Skeletal muscle cell (primary cell): ENCODE measurements at regions not wholly inside any gene's neighbourhood (a gene's known extent, or its start where the extent isn't known, plus 50 kb on each side); places are given as distances from the start of the nearest gene placed in this dataset.

Source experiments
- DNase-seq: peaks from one replicate; pipeline ENCODE4 v3.0.0-alpha.2; 2010; ENCODE audit warnings: low read depth
- H3K4me3 ChIP-seq: 2 replicates; pipeline ENCODE4 v1.5.1; 2011; ENCODE audit warnings: low read depth, mild to moderate bottlenecking, control low read depth, low read length, moderate library complexity

DNA sequence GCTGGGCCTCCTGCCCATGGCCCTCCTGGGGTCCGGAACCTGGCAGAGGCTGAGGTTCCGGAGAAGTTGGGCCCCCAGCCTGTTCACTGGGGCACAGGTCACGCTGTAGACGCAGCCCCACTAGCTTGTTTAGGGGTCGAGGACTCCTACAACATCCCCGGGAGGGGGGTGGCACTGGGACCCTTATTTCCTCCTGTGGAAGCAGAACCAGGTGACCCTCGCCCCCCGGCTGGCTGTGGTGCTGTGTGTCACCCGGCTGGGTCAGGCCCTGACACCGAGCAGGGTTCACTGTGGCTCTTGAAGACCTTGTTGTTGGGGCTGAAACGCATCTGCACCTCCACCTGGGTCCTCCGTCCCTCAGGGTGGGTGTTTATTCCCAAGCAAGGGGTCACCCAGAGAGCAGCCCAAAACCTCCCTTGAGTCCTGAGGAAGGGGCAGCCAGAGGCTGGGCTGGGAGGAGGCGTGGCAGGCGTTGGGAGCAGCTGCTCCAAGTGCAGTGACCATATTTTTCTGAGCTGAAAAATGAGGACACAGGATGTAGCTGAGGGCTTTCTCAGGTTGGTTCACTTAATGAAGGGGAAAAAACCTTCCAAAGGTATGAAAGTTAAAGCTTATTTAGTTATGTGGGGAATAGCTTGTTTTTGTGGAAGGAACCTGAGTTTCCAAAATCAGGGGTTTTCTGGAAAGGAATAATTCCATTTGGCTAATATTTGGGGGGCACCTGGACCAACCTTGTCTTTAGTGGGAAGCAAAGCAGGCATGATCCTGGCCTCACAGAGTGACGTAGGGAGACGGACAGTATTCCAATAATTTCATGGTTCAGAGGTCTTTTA is 164.7 kb upstream of the IER5L start:
- no peak overlapping the region for H3K4me3 ChIP-seq
- DNase-seq = no peak

DNA sequence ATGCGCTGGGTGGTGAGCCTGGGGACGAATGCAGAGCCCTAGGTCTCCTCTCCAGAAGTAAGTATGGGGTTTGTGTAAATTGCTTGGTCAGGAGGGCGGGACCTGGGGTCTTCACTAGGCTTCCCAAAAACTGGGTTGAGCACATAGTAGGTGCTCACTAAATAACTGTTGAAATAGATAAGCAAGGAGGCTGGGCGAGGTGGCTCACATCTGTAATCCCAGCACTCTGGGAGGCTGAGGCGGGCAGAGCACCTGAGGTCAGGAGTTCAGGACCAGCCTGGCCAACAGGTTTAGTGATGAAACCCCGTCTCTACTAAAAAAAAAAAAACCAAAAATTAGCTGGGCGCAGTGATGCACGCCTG is 163.9 kb upstream of the IER5L start:
- no peak for DNase-seq
- H3K4me3 ChIP-seq = no peak overlapping the region

DNA sequence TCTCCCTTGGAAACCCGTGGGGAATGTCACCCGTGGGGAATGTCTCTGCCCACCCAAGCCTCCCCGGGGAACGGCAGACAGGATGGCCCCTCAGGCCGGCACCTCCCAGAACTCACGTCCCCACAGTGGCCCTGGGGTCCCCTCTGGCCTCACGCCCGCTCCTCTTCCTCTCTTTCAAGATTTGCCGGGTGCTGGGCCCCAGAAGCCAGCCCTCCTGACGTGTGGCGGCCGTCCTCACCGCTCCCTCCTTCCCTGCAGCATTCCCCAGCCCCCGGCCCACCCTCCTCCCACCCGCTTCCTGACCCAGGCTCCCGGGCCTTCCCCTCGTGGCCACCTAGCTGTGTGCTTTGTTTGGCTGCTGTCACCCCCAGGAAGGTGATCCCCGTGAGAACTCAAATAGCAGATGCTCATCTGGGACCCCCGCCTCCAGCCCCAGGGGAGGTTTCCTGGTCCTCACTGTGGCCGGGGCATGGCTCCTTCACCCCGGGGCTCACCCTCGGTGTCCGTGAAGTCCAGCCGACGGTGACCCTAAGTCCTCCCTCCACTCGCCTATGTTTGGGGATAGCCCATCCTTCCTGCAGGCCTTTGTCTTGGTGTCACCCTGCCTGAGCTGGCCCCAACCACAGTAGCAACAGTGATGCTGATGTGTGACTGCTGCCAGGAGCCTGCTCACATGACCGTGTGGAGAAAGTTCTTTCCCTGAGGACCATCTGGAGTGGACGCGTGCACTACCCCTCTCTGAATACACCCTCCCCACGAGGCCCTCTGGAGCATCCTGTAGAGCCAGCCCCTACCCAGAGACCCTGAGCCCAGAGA is 163.3 kb upstream of the IER5L start:
- H3K4me3 ChIP-seq = no peak overlapping the region
- DNase-seq = no peak

DNA sequence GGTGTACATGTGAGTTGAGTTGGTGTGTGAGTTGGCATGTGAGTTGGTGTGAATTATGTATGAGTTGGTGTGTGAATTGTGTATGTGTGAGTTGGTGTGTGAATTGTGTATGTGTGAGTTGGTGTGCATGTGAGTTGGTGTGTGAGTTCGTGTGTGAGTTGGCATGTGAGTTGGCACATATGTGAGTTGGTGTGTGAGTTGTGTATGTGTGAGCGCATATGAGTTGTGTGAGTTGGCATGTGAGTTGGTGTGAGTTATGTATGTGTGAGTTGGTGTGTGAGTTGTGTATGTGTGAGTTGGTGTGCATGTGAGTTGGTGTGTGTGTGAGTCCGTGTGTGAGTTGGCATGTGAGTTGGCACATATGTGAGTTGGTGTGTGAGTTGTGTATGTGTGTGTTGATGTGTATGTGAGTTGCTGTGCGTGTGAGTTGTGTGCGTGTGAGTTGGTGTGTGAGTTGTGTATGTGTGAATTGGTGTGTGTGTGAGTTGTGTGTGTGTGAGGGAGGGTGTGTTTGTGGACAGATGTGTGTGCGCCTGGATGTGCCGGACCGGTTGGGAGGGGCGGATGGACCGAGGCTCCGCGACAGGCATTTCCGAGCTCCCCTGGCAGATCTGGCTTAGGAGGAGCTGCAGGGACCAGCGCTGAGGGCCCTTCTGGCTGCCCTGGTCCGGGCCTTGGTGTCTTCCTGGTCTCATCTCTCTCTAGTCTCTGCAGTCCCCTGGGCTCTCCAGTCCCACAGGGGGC is 162.5 kb upstream of the IER5L start:
- no peak overlapping the region for H3K4me3 ChIP-seq
- no peak for DNase-seq

DNA sequence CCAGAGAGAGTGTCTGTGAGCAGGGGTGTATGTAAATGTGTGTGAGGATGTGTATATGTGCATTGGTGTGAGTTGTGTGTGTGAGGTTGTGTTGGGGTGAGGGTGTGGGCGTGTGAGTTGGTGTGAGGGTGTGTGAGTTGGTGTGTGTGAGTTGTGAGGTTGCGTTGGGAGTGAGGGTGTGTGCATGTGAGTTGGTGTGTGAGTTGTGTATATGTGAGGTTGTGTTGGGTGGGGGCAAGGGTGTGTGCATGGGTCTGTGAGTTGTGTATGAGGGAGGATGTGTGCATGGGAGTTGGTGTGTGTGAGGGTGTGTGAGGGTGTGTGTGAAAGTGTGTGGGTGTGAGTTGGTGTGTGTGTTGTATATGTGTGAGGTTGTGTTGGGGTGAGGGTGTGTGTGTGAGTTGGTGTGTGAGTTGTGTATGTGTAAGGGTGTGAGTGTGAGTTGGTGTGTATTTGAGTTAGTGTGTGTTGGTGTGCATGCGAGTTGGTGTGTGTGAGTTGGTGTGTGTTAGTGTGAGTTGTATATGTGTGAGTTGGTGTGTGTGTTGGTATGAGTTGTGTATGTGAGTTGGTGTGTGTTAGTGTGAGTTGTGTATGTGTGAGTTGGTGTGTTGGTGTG is 161.6 kb upstream of the IER5L start:
- DNase-seq = no peak
- no peak overlapping the region for H3K4me3 ChIP-seq

DNA sequence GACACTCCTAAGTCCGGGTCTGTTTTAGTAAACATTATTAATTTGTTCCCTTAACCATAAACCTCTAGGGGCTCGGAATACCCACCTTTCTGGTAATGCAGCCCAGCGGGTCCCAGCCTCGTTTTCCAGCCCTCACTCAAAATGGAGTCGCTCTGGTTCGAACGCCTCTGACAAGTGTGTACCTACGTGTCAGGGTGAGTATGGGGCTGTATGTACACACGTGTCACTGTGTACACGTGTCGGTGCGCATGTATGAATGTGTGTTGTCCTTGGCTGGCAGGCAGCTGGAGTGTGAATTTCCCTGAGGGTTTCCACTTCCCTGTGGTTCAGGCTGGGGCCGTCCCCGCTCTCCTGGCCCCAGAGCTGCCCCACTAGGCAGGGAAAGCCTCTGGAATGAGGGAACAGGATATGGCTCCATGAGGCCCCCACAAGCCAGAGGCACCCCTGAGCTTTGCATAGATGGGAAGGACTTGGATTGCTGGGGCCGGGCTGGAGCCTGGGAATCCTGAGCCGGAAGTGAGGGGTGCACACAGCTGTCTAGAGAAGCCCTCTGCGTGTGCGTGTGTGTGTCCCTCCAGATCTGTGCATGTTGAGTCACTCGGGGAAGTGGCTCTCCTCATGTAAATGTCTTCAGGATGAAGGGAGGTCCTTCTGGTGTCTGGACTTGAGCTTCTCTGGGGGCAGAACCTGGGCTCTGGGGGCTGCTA is 160.8 kb upstream of the IER5L start:
- no peak for DNase-seq

DNA sequence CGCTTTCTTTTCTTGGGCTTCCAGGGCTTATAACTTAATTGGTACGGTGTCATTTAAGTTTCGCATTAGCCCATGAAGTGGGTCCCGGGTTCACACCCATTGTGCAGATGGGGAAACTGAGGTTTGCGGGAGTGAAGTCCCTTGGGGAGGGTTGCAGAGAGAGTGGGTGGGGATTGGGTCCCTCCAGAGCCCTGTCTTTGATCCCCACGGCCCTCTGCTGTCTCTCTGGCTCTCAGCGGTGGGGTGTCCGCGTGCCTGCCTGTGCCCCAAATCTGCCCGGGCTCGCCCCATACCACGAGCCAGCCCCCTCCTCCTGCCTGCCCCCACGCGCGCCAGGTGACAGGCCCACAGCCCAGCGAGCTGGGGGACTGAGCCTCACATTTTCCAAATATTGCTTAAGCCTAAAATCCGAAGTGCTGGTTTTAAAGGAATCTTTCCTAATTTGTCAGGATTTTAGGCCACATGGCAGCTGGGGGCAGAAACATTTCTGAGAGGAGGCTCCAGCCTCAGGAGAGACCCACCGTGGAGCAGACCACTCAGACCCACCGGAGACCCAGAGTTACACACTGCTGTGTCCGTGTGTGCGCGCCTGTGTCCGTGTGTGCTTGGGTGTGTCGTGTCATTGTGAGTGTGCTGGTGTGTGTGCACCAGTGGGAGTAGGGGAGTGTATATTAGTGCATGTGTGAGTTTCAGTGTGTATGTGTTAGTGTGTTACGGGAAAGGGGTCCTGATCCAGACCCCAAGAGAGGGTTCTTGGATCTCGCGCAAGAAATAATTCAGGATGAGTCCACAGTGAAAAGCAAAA is 159.5 kb upstream of the IER5L start:
- H3K4me3 ChIP-seq = no peak overlapping the region
- DNase-seq = no peak

More for the DNA sequence above, 160.8 kb upstream of the IER5L start:
- H3K4me3 ChIP-seq = no peak overlapping the region

DNA sequence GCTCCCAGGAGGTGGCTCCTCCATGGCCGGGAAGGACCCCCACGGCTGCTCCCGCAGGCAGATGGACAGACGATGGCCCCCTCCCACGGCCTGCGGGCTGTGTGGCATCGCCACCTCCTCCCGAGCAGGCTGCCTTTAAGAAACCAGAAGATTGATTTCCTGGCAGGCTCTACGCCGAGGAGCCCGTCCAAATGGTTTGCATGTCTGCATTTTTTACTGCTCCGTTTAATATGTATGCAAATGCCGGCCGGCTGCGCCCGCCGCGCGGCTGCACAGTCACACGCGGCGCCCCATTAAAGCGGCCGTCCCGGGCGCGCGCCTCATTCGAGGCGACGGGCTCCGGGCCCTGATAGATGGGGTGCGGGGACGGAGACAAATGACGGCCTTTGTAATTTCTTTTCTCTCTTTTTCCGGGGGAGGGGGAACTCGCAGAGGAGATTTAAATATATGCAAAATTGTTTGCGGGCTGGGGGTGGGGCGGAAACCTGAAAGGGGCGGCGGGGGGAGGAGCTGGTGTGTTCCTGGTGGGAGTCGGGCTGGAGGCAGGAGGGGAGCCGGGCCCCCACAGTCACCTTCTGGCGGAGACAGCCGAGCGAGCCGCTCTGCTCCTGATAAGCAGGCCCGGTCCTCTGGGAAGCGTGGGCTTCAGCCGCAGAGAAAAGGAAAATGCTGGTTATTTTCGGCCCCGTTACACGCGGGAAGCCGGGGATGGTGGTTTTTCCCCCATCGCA is 158.7 kb upstream of the IER5L start:
- peak overlapping the region; percentile 22 for H3K4me3 ChIP-seq
- no peak for DNase-seq

DNA sequence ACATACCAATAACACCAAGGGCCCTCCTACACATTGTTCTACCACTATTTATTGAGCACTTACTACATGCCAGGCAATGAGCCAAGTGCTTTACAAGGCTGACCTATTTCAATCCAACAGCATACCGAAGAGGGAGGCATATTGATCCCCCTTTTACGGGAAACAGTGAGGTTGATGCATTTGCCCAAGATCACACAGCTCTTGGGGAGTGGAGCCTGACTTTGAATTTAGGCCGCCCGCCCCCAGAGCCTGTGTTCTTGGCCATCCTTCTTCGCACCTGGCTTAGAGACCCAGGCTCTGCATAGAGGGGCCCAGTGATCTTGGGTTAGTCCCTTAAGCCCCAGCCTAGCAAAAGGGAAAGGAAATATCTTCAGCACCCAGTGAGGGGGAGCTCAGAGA is 158.1 kb upstream of the IER5L start:
- DNase-seq = no peak
- H3K4me3 ChIP-seq = no peak overlapping the region

DNA sequence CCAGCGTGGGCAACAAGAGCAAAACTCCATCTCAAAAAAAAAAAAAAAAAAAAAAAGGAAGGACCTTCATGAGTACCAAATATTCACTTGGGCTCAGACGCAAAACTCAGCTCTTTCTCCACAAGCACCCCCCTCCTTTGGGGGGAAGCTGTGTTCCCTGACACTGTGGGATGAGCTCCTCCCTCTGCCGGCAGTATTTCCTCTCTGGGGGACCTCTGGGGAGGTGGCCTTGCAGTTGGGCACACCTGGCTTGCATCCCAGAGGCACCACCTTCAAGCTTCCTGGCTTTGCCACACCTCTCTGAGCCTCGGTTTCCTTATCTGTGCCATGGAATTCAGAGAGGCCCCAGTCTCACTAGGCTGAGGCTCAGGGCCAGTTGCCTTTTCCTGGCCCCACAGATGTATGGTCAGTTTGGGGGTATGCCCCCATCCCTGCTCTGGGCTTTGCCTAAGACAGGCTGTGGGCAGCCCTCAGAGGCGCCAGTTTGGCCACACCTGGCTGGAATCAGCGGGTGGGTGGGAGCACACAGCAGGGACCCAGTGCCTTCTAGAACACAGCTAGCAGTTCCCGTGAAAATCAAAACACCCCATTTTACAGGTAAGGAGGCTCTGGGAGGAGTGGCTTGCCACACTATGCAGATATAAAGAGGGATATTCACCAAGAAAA is 157.5 kb upstream of the IER5L start:
- no peak for DNase-seq
- H3K4me3 ChIP-seq = no peak overlapping the region

DNA sequence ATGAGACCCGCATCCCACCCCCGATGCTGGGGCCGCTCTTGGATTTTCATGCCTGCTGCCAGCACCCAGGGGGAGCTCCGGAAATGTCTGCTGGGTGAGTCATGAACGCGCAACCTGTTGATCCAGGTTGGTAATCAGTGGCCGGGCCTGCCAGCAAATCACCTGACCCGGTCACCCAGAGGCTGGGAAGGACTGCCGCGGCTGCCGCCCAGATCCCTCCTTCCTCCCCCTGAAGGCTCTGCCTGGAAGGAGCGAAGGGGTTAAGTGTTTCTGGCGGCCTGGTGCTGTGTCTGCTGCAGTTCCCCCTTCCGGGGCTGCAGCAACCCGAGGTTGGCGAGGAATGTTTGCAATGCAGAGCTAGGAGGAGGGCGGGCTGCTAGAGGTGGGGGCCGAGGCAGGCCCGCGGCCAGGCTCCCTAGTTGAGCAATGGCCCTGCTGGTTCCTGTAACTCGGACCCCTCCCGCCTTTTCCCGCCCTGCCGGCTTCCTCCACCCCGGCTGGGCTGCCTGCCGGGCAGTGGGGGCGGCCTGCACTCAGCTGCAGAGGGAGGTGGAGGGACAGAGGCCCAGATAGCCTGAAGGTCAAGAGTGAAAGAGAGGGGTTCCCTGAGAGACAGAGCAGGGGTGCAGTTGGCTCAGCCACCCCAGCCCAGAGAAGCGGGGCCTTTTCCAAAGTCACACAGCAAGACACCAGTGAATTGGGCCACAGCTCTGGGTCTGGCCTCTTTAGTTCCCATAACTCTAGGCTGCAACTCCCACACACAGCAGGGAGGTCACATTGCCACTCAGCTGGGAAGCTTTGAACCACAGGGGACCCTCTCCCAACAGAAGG is 156.3 kb upstream of the IER5L start:
- H3K4me3 ChIP-seq = no peak overlapping the region
- DNase-seq = peak; percentile 91

DNA sequence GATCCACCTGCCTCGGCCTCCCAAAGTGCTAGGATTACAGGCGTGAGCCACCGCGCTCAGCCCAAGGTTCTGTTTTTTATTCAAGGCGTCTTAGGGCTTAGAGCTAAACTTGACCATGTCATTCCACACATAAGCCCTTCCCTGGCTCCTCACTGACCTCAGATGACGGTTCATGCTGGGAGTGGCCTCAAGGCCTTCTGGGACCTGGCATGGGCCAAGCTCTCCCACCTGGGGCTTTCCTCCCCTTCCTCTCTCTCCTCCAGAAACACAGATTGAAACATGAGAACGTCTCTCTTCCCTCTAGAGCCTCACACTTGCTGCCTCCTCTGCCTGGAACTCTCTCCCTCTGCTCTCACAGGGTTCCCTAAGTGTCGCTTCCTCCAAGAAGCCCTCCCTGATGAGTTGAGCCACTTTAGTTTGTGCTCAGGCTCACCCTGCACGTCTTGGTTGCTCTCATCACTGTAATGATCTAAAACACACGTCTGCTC is 155.6 kb upstream of the IER5L start:
- no peak overlapping the region for H3K4me3 ChIP-seq
- no peak for DNase-seq

DNA sequence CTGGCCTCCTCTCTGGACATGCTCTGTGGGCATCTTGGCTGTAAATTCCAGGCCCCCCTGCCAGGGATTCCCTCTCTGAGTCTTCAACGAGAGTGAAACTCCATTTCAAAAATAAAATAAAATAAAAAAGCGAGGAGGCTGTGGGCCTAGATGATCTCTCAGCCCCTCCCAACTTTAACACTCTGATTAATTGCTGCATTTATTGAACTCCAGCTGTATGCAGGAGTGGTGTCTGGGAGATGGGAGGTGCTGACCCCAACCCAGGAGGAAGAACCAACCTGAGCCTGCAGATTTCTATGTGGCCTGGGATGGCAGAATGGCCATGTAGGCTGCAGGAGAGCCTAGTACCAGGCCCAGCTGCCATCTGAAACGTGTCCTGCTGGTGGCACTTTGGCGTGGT is 154.5 kb upstream of the IER5L start:
- no peak for DNase-seq
- no peak overlapping the region for H3K4me3 ChIP-seq

DNA sequence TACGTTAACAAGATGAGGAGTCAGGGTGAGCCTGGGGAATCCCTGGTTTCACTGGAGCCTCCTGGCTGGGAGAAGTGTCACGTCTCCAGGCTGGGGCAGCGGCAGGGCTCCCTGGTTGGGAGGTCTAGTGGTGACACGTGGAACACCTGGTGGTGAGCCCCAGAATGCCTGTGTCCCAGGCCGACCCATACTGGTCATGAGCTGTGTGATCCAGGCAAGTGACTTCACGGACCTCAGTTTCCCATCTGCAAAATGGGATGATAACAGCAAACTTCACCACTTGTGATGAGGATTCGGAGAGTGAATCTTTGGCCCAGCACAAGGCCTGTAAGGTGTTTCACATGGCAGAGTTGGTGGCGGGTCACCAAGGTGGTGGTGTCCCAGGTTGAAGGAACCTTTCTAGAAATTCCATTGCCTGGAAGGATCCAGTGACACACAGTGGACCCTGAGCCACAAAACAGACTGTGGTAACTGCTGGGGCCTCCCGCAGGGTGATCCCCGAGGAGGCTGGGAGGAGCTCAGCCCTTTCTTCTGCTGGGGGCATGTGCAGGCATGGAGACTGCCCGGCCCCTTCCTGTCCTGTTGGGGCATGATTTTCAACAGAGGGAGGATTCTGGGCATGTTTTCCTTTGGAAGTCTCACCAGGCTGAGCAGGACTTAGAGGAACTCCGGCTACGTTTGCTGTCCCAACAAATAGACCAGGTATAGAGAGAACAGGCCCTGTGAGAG is 153.9 kb upstream of the IER5L start:
- no peak for DNase-seq
- no peak overlapping the region for H3K4me3 ChIP-seq

DNA sequence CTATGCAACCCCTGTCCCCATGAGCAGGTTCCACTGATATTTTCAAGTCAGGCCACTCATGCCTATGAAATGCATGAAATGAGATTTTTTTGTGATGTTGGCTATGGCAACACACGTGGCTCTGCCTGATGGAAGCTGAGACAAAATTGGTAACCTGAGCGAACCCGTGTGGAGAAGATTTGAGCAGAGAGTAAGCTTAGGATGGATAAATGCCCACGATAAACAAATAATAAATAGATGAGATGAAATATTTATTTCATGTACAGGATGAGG is 153.4 kb upstream of the IER5L start:
- no peak overlapping the region for H3K4me3 ChIP-seq
- DNase-seq = no peak
